ENCODE measurements at regions not wholly inside any gene's neighbourhood (a gene's known extent, or its start where the extent isn't known, plus 50 kb on each side); places are given as distances from the start of the nearest gene placed in this dataset.
A peak's percentile ranks its signal among the peaks of the same experiment; 100 is the strongest.
"Not testable (repeated sequence)": the region's sequence is repeated elsewhere in the genome, so short reads cannot be mapped to it uniquely, and the experiment has no call there.

- Histone ChIP-seq H3K27me3 (no peaks in the 10 kb centered on the region), H3K4me1 (no peaks in the 10 kb centered on the region), H3K4me3 (no peak overlapping the region), H3K9me3 (peaks cover 0 to 4% of the 10 kb centered on the region in 2 donors), H3K27ac (no peak overlapping the region), H3K36me3 (no peaks in the 10 kb centered on the region)
- ATAC-seq: no peak
- DNase-seq: no peak
- intact Hi-C loops (cut with DNase I): no loop called here
- no peak for TF ChIP-seq CTCF (IDR thresholded peaks at IDR 0.05)
These were observed 81.9 kb upstream of the SLC30A5 start for GRCh38 chr5:69011910-69012309.

- intact Hi-C loops (cut with DNase I): no loop called here
- TF ChIP-seq CTCF (IDR thresholded peaks at IDR 0.05): no peak
- ATAC-seq: no peak
These were observed 80.3 kb upstream of the SLC30A5 start for GRCh38 chr5:69013481-69013880.

GRCh38 chr5:69014007-69014406 lies 79.8 kb upstream of the SLC30A5 start:
- H3K27me3 ChIP-seq; H3K9me3 ChIP-seq; H3K36me3 ChIP-seq; intact Hi-C loops (cut with DNase I); H3K4me3 ChIP-seq; DNase-seq; H3K4me1 ChIP-seq; ATAC-seq; H3K27ac ChIP-seq: not testable (repeated sequence)

More at GRCh38 chr5:69013481-69013880, 80.3 kb upstream of the SLC30A5 start:
- Histone ChIP-seq H3K4me3 (no peak overlapping the region), H3K4me1 (no peaks in the 10 kb centered on the region), H3K27ac (no peak overlapping the region), H3K36me3 (no peaks in the 10 kb centered on the region), H3K27me3 (no peaks in the 10 kb centered on the region), H3K9me3 (peaks cover 0 to 4% of the 10 kb centered on the region in 2 donors)
- DNase-seq: no peak

- no peak overlapping the region for H3K4me3 ChIP-seq
- intact Hi-C loops (cut with DNase I): no loop called here
- no peak for ATAC-seq
- H3K4me1 ChIP-seq: no peaks in the 10 kb centered on the region
- no peaks in the 10 kb centered on the region for H3K27me3 ChIP-seq
- no peak for TF ChIP-seq CTCF (IDR thresholded peaks at IDR 0.05)
- H3K9me3 ChIP-seq: no peaks in the 10 kb centered on the region
- no peaks in the 10 kb centered on the region for H3K36me3 ChIP-seq
- DNase-seq: no peak
- no peak overlapping the region for H3K27ac ChIP-seq
These were observed 74.0 kb upstream of the SLC30A5 start for GRCh38 chr5:69019668-69020375.

- H3K27me3 ChIP-seq: no peaks in the 10 kb centered on the region
- no peaks in the 10 kb centered on the region for H3K9me3 ChIP-seq
- no peak overlapping the region for H3K27ac ChIP-seq
- H3K4me1 ChIP-seq: no peaks in the 10 kb centered on the region
- no peaks in the 10 kb centered on the region for H3K36me3 ChIP-seq
- DNase-seq (peak in 1 of 4 donors; percentile 33), ATAC-seq (peak; percentile 93)
- peak; percentile 43 to 63 for TF ChIP-seq CTCF (IDR thresholded peaks at IDR 0.05)
- intact Hi-C loops (cut with DNase I): no loop called here
- H3K4me3 ChIP-seq: no peak overlapping the region
These were observed 69.6 kb upstream of the SLC30A5 start for GRCh38 chr5:69024241-69024651.

GRCh38 chr5:69029292-69029691 lies 64.5 kb upstream of the SLC30A5 start:
- no peaks in the 10 kb centered on the region for H3K36me3 ChIP-seq
- H3K9me3 ChIP-seq: no peaks in the 10 kb centered on the region
- DNase-seq: no peak
- H3K27me3 ChIP-seq: no peaks in the 10 kb centered on the region
- no peak for TF ChIP-seq CTCF (IDR thresholded peaks at IDR 0.05)
- ATAC-seq: no peak
- intact Hi-C loops (cut with DNase I): no loop called here
- no peak overlapping the region for H3K4me3 ChIP-seq
- no peak overlapping the region for H3K27ac ChIP-seq
- H3K4me1 ChIP-seq: no peaks in the 10 kb centered on the region
